Breast epithelium (tissue), 3 donors: ENCODE measurements at regions not wholly inside any gene's neighbourhood (a gene's known extent, or its start where the extent isn't known, plus 50 kb on each side); places are given as distances from the start of the nearest gene placed in this dataset.

Experiments
- CTCF ChIP-seq, 3 donors: fragments of 450-650 bp; IDR thresholded peaks; one replicate each; pipeline ENCODE4 v1.5.1; 2016 to 2017; ENCODE audit warnings: antibody characterized with exemption in 3 of 3, mild to moderate bottlenecking in 3 of 3, moderate library complexity in 3 of 3
- POLR2A ChIP-seq: fragments of 450-650 bp; IDR thresholded peaks from one replicate; pipeline ENCODE4 v1.6.1; 2016; ENCODE audit warnings: antibody characterized with exemption, mild to moderate bottlenecking, moderate library complexity
- POLR2AphosphoS5 ChIP-seq, 3 donors: sonication (generic); formaldehyde crosslinking; IDR thresholded peaks; one replicate each; pipeline ENCODE4 v1.6.1; 2017; ENCODE audit warnings: antibody characterized with exemption in 3 of 3

GRCh38 chr2:177342736-177343135 is 49.8 kb upstream of the AGPS start:
- TF ChIP-seq CTCF (IDR thresholded peaks at IDR 0.05), result no peak
- TF ChIP-seq POLR2AphosphoS5 (IDR thresholded peaks at IDR 0.05), result no peak
- TF ChIP-seq POLR2A, result no peak
